Left hindlimb (tissue), 1 donor: ENCODE measurements at regions not wholly inside any gene's neighbourhood (a gene's known extent, or its start where the extent isn't known, plus 50 kb on each side); places are given as distances from the start of the nearest gene placed in this dataset.

Experiments used
- DNase-seq: peaks from one replicate; pipeline ENCODE4 v3.0.0-alpha.2; 2018

GRCh38 chr13:80599765-80600164 lies 258.8 kb upstream of the SPRY2 start:
- DNase-seq: no peak

DNA sequence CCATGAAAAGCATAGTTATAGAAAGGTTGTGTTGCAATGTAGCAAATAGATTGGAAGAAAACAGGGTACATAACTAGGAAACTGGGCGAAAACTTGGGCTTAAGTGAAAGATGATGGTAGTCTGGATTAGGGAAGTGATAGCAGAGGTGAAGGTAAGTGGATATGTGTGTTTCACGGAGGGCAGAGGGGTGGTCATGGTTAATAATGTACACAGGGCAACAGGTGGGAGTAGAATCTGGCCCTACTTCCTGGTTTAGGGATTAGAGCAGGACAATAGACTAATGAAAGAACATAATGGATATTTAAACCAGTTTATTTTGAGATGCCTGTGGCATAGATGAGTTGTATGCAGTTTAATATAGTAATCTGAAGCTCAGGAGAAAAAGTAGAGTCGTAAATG lies 257.3 kb upstream of the SPRY2 start:
- no peak for DNase-seq

- DNase-seq: no peak
Measured at GRCh38 chr13:80591976-80592740, 251.2 kb upstream of the SPRY2 start.

- no peak for DNase-seq
Measured at GRCh38 chr13:80590551-80590950, 249.6 kb upstream of the SPRY2 start.

DNA sequence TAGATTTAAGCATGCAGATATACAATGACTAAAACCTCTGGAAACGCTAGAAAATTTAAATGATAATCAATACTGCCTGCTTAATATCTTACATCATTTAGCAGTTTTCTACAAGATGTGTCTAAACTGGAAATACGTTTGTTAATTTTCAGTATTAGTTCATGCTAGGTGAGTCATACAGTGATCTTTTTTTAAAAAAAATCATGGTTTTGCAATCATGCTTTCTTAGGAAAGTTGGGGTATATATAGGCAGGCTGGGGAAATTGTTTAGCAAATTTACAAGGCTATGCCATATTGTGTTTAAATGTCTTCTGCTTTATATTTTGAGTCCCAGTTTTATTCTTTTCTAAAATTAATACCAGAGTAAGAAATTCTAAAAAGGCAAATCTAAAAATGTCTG lies 245.4 kb upstream of the SPRY2 start:
- DNase-seq: no peak

DNA sequence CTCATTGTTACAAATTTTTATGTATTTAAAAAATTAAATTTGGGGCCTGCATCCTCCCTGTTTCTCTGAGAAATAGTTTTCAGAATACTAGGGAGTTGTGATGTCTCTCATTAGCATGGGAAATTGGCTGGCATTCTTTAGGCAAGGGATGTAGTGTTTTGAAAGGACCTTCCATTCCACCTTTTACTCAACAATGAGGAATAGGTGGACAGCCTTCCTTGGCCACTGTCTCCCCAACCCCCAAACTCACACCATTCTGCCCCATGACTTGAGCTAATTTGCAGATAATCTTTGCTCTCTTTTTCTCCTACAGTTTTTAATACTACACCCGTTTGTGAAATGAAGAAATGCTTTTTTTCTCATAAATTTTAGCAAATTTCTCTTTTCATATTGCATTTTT lies 244.6 kb upstream of the SPRY2 start:
- no peak for DNase-seq

GRCh38 chr13:80584785-80585184 lies 243.9 kb upstream of the SPRY2 start:
- no peak for DNase-seq

DNA sequence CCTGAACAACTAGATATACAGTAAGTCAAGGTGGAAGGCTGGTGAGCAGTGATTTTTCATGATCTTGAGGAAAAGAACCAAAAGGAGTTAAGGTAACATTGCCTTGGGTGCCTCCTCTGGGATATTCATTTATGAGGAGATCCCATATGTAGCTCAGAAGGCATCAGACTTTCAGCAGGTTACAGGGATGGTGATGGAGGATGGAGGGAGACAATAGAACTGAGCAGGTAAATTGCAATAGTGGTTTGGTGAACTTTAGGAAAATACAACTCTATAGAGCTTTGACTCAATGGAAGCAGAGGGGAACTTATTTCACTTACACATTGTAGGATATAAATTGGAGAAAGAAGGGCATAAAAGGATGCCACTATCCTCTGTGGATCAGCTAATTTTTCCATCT lies 243.4 kb upstream of the SPRY2 start:
- no peak for DNase-seq

DNA sequence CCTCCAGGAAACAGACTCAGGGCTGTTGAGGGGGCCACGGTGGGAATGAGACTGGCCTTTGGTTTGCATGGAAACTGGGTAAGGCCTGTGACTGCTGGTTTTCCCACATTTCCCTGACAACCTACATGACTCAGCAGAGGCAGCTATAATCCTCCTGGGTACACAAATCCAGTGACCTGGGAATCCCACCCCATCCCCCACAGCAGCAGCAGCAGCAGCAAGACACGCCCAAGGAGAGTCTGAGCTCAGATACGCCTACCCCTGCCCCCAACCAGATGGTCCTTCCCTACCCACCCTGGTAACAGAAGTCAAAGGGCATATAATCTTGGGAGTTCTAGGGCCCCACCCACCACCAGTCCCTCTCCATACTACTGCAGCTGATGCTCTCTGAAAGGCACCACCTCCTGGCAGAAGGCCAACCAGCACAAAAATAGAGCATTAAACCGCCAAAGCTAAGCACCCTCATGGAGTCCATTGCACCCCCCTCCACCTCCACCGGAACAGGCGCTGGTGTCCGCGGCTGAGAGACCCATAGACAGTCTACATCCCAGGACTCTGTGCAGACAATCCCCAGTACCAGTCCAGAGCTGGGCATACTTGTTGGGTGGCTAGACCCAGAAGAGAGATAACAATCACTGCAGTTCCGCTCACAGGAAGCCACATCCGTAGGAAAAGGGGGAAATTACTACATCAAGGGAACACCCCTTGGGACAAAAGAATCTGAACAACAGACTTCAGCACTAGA lies 237.2 kb upstream of the SPRY2 start:
- no peak for DNase-seq

DNA sequence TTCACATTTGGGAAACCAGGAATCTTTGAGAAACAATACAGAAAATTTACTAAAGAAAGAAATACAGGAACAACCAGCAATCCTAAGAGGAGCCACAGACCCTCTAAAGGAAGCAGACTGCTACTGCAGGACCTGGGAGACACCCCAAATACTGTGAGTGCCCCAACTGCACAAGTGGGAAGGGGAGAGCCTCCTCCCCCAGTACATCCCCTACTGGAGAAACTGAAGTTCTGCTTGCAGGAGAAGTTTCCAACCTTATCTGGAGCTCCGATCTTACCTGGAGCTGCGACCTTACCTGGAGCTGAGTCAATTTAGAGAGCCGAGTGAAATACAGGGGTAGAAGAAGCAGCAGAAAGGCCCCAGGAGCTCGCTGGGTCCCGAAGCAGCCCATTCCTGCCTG lies 236.4 kb upstream of the SPRY2 start:
- no peak for DNase-seq

DNA sequence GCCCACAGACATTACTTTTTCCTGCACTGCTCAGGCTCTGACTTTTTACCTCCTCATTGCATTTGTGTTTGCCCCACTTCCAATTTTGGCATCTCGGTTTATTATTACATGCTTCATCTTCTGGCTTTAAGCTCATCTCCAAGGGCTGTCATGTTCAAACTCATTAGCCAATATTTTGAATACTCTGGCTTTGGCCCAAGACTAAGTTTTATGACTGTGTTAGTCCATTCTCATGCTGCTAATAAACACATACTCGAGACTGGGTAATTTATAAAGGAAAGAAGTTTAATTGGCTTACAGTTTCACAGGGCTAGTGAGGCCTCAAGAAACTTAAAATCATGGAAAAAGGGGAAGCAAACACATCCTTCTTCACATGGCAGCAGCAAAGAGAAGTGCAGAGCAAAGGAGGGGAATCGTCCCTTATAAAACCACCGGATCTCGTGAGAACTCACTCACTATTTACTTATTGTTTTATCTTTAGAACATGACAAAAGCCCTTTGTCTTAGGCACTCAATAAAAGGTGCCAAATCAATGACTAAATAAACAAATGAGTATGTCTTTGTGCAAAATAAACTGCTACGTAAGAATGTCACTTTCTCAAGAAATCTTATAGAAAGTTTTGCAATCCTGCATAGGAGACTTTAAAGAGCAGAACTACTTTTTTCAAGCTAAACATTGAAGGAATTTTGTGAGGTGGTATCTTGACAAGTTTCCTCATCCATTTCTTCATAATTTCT lies 233.4 kb upstream of the SPRY2 start:
- no peak for DNase-seq

DNA sequence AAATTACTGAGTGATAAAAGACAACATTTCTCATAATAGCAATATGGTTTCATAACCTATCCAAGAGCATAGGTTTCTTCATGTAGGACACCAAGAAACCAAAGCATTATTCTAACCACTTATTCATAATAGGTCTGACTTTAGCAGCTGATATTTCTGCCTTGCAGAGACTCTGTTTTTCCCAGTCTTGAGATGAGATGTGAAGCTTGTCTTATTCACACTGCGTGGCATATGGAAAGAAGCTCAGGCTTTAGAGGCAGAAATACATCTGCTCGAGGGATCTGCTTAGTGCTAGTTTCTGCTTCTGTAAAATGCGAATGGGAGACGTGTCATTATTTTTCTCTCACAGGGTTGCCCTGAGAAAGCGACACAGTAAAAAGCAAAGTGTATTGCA lies 232.0 kb upstream of the SPRY2 start:
- no peak for DNase-seq

- DNase-seq: no peak
Measured at GRCh38 chr13:80572308-80572922, 231.5 kb upstream of the SPRY2 start.

GRCh38 chr13:80571346-80572307 lies 230.7 kb upstream of the SPRY2 start:
- no peak for DNase-seq

DNA sequence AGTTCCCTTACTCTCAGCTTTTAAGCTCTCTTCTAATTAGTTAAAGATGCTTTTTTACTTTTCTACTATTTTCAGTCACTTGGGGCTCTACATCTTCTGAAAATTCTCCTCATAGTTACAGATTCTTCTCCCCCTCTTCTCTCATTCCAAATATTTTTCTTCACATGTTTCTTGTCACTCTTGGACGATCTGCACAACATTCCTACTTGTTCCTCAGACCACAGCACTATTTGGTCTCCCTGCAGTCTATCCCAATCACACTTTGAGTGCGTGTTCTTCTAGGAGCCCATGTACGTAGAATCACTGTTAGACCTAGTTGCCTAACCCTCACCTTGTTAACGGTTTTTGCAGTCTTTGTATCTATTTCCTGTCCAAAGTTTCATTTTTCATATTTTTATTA lies 222.5 kb upstream of the SPRY2 start:
- no peak for DNase-seq

GRCh38 chr13:80562433-80563156 lies 221.7 kb upstream of the SPRY2 start:
- peak; percentile 45 for DNase-seq

- DNase-seq: no peak
Measured at GRCh38 chr13:80560609-80561008, 219.7 kb upstream of the SPRY2 start.

DNA sequence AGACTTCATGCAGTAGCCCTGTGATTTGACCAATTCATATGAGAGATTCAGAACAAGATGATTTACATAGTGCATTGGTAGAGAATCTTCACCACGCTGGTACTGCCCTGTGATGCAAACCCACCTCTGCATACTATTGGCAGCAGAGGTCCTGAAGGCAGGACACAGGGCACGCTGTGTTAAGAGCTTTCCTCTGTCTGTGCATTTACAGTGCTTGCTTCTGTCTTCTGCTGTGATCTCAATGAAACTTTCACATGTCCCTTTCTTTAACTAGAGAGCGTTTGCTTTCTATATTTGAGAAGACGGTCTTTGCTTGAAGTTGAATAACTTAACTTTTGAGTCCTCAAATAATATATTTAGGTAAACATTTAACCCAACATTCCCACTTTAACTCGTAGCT lies 219.0 kb upstream of the SPRY2 start:
- DNase-seq: no peak

DNA sequence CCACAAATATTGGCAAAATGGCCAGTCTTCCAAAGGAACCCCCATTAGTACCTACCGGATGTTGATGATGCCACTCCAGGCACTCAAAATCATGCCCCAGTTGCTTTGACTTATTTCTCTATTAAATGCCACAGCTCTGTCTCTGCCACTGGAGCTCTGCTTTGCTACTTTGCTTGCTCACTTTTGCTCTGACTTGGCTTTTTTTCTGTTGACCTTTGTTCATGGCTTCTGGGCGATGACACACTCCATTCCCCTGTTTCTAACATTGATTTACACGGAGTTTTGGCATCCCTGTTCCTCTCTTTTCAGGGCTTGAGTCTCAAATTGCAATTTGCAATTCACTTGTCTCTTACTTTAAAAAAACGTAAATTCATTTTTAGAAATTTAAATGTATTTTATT lies 217.1 kb upstream of the SPRY2 start:
- no peak for DNase-seq

DNA sequence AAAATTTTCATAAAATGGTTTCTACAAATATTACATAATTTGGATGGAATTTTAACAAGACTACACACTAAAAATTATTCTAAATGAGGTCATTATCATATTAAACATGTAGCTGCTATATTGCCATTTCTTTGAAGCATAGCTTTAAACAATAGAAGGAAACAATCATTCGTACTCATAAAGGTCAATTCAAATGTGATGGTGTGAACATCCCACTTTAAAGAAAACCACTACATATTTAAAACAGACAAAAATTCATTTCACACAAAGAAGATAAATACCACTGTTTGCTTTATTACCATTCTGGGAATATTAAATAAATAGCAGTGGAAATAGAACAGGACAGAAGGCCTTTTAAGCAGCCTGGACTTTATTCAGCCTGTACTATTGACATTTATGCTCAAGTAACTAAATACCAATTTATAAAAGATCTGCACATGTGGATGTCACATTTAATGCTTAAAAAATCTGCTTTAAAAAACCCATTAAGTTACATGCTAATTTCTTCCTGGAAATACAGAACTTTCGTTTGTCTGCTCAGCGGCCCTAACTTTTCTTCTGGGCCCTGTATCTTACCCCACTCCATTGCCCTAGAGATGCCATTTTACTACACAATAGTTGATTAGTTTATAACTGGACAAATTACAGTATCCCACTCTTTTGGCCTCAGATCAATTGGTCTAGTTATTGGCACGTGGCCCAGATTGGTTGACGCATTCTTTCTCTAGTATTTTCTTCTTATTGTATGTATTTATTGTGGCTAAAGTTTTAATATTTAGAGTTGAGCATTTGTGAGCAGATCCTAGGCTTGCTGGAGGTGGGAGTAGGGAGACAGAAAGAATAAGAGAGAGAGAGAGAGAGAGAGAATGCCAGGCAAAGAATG lies 215.1 kb upstream of the SPRY2 start:
- peak; percentile 31 for DNase-seq
